WTC11 (cell line): ENCODE measurements at regions not wholly inside any gene's neighbourhood (a gene's known extent, or its start where the extent isn't known, plus 50 kb on each side); places are given as distances from the start of the nearest gene placed in this dataset.

Experiments used
- ATAC-seq: fragments of 200-7000 bp; cut with Tn5 transposase; 2 replicates; pipeline ENCODE4 v1.10.0; 2021; ENCODE audit warnings: mild to moderate bottlenecking, moderate library complexity
- CTCF ChIA-PET: fragments of 300-600 bp; sonication (Branson Sonifier 250); formaldehyde crosslinking; loops from one replicate; lab custom pipeline; 2021; ENCODE audit warnings: antibody characterized with exemption; lab: Charles Lee
- POLR2A ChIA-PET: fragments of 350-600 bp; sonication (Branson Sonifier 250); formaldehyde crosslinking; loops from one replicate; lab custom pipeline; 2021; ENCODE audit warnings: antibody characterized with exemption; lab: Charles Lee
- DNase-seq: peaks from one replicate; pipeline ENCODE4 v3.0.0; 2021; ENCODE audit warnings: low spot score
- H3K27ac Mint-ChIP-seq: 2 replicates; pipeline ENCODE4 v1.8.0; 2021; ENCODE audit warnings: mixed read lengths
- H3K27me3 Mint-ChIP-seq: 2 replicates; pipeline ENCODE4 v1.8.0; 2021; ENCODE audit warnings: low read depth, mild to moderate bottlenecking, moderate library complexity, mixed read lengths
- H3K36me3 Mint-ChIP-seq: 2 replicates; pipeline ENCODE4 v1.8.0; 2021; ENCODE audit warnings: mixed read lengths
- H3K4me1 Mint-ChIP-seq: 2 replicates; pipeline ENCODE4 v1.8.0; 2022; ENCODE audit warnings: mixed read lengths
- H3K4me3 Mint-ChIP-seq: 2 replicates; pipeline ENCODE4 v1.8.0; 2021; ENCODE audit warnings: mild to moderate bottlenecking, moderate library complexity, mixed read lengths
- H3K9me3 Mint-ChIP-seq: 2 replicates; pipeline ENCODE4 v1.8.0; 2021; ENCODE audit warnings: mixed read lengths
- CREM ChIP-seq: sonication (generic); formaldehyde crosslinking; IDR thresholded peaks from 2 replicates; pipeline ENCODE4 v1.8.1; 2022; ENCODE audit warnings: mild to moderate bottlenecking, missing genetic modification reagents, moderate library complexity
- FOXP1 ChIP-seq: sonication (generic); formaldehyde crosslinking; IDR thresholded peaks from 2 replicates; pipeline ENCODE4 v1.8.0; 2022; ENCODE audit warnings: missing genetic modification reagents, mild to moderate bottlenecking, moderate library complexity, borderline replicate concordance
- PRRX2 ChIP-seq: fragments of 250-450 bp; sonication (Bioruptor Pico); IDR thresholded peaks from 2 replicates; pipeline ENCODE4 v1.8.0; 2021; ENCODE audit warnings: mild to moderate bottlenecking
- ZNF423 ChIP-seq: fragments of 250-450 bp; sonication (Bioruptor Pico); IDR thresholded peaks from 2 replicates; pipeline ENCODE4 v2.1.2; 2022; ENCODE audit warnings: mild to moderate bottlenecking, moderate library complexity
- TF ChIP-seq, protein P1 (sequence below): sonication (generic); formaldehyde crosslinking; IDR thresholded peaks from 2 replicates; pipeline ENCODE4 v1.8.1; 2022; ENCODE audit warnings: low read depth, missing genetic modification reagents, borderline replicate concordance
- TF ChIP-seq, protein P2 (sequence below): fragments of 250-450 bp; sonication (Bioruptor Pico); IDR thresholded peaks from 2 replicates; pipeline ENCODE4 v1.9.0; 2021; ENCODE audit warnings: mild to moderate bottlenecking
- TF ChIP-seq, protein P3 (sequence below): fragments of 250-450 bp; sonication (Bioruptor Pico); conservative IDR thresholded peaks from 2 replicates; pipeline ENCODE4 v1.9.0; 2021; ENCODE audit warnings: mild to moderate bottlenecking
- TF ChIP-seq, protein P4 (sequence below): sonication (generic); formaldehyde crosslinking; IDR thresholded peaks from 2 replicates; pipeline ENCODE4 v1.8.1; 2023; ENCODE audit warnings: mild to moderate bottlenecking, missing genetic modification reagents
- TF ChIP-seq, protein P5 (sequence below): sonication (generic); formaldehyde crosslinking; IDR thresholded peaks from 2 replicates; pipeline ENCODE4 v1.8.0; 2023; ENCODE audit warnings: missing genetic modification reagents, mild to moderate bottlenecking, borderline replicate concordance

DNA sequence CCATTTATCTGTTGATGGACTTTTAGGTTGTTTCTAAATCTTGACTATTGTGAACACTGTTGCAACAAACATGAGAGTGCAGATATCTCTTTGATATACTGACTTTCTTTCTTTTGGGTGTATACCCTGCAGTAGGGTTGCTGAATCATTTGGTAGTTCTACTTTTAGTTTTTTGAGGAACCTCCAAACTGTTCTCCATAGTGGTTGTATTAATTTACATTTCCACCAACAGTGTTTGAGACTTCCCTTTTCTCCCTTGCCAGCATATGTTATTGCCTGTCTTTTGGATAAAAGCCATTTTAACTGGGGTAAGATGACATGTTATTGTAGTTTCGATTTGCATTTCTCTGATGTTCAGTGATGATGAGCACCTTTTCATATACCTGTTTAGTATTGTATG, 330.0 kb downstream of the DDX10 start:
- no peaks in the 10 kb centered on the region; the same call in 1 of the 2 replicates for H3K36me3 Mint-ChIP-seq
- DNase-seq (no peak), ATAC-seq (no peak)
- H3K4me1 Mint-ChIP-seq: no peaks in the 10 kb centered on the region
- H3K9me3 Mint-ChIP-seq: peaks cover 9% of the 10 kb centered on the region
- TF ChIP-seq, protein P1, sequence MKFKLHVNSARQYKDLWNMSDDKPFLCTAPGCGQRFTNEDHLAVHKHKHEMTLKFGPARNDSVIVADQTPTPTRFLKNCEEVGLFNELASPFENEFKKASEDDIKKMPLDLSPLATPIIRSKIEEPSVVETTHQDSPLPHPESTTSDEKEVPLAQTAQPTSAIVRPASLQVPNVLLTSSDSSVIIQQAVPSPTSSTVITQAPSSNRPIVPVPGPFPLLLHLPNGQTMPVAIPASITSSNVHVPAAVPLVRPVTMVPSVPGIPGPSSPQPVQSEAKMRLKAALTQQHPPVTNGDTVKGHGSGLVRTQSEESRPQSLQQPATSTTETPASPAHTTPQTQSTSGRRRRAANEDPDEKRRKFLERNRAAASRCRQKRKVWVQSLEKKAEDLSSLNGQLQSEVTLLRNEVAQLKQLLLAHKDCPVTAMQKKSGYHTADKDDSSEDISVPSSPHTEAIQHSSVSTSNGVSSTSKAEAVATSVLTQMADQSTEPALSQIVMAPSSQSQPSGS (CRISPR knock-in tag): no peak
- TF ChIP-seq, protein P2, sequence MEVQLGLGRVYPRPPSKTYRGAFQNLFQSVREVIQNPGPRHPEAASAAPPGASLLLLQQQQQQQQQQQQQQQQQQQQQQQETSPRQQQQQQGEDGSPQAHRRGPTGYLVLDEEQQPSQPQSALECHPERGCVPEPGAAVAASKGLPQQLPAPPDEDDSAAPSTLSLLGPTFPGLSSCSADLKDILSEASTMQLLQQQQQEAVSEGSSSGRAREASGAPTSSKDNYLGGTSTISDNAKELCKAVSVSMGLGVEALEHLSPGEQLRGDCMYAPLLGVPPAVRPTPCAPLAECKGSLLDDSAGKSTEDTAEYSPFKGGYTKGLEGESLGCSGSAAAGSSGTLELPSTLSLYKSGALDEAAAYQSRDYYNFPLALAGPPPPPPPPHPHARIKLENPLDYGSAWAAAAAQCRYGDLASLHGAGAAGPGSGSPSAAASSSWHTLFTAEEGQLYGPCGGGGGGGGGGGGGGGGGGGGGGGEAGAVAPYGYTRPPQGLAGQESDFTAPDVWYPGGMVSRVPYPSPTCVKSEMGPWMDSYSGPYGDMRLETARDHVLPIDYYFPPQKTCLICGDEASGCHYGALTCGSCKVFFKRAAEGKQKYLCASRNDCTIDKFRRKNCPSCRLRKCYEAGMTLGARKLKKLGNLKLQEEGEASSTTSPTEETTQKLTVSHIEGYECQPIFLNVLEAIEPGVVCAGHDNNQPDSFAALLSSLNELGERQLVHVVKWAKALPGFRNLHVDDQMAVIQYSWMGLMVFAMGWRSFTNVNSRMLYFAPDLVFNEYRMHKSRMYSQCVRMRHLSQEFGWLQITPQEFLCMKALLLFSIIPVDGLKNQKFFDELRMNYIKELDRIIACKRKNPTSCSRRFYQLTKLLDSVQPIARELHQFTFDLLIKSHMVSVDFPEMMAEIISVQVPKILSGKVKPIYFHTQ (CRISPR knock-in tag): no peak
- no peaks in the 10 kb centered on the region for H3K27me3 Mint-ChIP-seq
- H3K4me3 Mint-ChIP-seq: no peak overlapping the region
- ChIA-PET CTCF (no interaction called here), POLR2A (no interaction called here)
- H3K27ac Mint-ChIP-seq: no peak overlapping the region

DNA sequence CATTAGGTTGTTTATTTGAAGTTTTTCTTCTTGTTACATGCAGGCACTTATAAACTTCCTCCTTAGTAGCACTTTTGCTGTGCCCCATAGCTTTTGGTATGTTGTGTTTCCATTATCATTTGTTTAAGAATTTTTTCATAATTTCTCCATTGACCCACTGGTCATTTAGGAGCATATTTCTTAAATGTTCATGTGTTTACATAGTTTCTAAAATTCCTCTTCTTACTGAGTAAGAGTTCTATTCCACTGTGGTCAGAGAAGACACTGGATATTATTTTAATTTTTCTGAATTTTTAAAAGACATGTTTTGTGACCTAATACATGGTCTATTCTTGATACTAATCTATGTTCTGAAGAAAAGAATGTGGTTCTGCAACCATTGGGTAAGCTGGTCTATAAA, 333.0 kb downstream of the DDX10 start:
- DNase-seq (no peak), ATAC-seq (no peak)
- no peaks in the 10 kb centered on the region for H3K27me3 Mint-ChIP-seq
- no peaks in the 10 kb centered on the region for H3K9me3 Mint-ChIP-seq
- no peak overlapping the region for H3K4me3 Mint-ChIP-seq
- H3K36me3 Mint-ChIP-seq: no peaks in the 10 kb centered on the region
- H3K27ac Mint-ChIP-seq: no peak overlapping the region
- H3K4me1 Mint-ChIP-seq: no peaks in the 10 kb centered on the region
- ChIA-PET POLR2A (no interaction called here), CTCF (no interaction called here)
- TF ChIP-seq PRRX2 (CRISPR knock-in tag): no peak
- no peak for TF ChIP-seq ZNF423
- TF ChIP-seq, protein P3, sequence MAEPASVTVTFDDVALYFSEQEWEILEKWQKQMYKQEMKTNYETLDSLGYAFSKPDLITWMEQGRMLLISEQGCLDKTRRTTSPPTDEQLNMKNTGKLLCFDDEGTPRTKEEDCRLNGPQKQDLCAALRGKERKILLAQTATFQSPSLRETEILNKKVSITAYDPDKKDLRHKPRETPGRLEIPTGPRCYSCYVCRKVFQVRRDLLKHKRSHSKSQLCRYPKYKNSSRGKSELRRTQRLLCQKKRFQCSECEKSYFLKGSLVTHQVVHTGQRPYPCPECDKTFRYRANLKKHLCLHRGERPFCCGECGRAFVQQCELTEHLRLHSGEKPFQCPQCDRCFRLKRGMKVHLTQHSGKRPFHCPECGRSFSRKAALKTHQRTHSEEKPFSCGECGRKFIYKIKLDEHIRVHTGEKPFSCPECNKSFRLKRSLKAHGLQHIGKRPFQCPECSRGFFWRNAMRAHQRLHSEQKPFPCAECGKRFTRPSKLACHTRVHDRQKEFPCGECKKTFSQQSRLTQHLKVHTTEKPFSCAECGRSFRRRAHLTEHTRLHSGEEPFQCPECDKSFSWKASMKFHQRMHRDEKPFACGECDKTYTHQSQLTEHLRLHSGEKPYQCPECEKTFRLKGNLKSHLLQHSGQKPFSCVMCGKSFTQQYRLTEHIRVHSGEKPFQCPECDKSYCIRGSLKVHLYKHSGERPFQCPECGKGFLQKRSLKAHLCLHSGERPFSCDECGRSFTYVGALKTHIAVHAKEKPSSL (CRISPR knock-in tag): no peak
- TF ChIP-seq, protein P4, sequence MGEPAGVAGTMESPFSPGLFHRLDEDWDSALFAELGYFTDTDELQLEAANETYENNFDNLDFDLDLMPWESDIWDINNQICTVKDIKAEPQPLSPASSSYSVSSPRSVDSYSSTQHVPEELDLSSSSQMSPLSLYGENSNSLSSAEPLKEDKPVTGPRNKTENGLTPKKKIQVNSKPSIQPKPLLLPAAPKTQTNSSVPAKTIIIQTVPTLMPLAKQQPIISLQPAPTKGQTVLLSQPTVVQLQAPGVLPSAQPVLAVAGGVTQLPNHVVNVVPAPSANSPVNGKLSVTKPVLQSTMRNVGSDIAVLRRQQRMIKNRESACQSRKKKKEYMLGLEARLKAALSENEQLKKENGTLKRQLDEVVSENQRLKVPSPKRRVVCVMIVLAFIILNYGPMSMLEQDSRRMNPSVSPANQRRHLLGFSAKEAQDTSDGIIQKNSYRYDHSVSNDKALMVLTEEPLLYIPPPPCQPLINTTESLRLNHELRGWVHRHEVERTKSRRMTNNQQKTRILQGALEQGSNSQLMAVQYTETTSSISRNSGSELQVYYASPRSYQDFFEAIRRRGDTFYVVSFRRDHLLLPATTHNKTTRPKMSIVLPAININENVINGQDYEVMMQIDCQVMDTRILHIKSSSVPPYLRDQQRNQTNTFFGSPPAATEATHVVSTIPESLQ (CRISPR knock-in tag): no peak
- no peak for TF ChIP-seq FOXP1 (CRISPR knock-in tag)
- TF ChIP-seq CREM: no peak
- TF ChIP-seq, protein P5, sequence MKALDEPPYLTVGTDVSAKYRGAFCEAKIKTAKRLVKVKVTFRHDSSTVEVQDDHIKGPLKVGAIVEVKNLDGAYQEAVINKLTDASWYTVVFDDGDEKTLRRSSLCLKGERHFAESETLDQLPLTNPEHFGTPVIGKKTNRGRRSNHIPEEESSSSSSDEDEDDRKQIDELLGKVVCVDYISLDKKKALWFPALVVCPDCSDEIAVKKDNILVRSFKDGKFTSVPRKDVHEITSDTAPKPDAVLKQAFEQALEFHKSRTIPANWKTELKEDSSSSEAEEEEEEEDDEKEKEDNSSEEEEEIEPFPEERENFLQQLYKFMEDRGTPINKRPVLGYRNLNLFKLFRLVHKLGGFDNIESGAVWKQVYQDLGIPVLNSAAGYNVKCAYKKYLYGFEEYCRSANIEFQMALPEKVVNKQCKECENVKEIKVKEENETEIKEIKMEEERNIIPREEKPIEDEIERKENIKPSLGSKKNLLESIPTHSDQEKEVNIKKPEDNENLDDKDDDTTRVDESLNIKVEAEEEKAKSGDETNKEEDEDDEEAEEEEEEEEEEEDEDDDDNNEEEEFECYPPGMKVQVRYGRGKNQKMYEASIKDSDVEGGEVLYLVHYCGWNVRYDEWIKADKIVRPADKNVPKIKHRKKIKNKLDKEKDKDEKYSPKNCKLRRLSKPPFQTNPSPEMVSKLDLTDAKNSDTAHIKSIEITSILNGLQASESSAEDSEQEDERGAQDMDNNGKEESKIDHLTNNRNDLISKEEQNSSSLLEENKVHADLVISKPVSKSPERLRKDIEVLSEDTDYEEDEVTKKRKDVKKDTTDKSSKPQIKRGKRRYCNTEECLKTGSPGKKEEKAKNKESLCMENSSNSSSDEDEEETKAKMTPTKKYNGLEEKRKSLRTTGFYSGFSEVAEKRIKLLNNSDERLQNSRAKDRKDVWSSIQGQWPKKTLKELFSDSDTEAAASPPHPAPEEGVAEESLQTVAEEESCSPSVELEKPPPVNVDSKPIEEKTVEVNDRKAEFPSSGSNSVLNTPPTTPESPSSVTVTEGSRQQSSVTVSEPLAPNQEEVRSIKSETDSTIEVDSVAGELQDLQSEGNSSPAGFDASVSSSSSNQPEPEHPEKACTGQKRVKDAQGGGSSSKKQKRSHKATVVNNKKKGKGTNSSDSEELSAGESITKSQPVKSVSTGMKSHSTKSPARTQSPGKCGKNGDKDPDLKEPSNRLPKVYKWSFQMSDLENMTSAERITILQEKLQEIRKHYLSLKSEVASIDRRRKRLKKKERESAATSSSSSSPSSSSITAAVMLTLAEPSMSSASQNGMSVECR: no peak
